Skin epidermis (tissue), 12 donors: ENCODE measurements at regions not wholly inside any gene's neighbourhood (a gene's known extent, or its start where the extent isn't known, plus 50 kb on each side); places are given as distances from the start of the nearest gene placed in this dataset.
A peak's percentile ranks its signal among the peaks of the same experiment; 100 is the strongest.
"Not testable (repeated sequence)": the region's sequence is repeated elsewhere in the genome, so short reads cannot be mapped to it uniquely, and the experiment has no call there.

Source experiments
- H3K27ac ChIP-seq, 21 experiments: fragments of 200-600 bp; sonication (generic) in 11 of 21; one replicate each; pipeline ENCODE4 v1.5.0; 2020; ENCODE audit warnings: mild to moderate bottlenecking in 3 of 21, inconsistent platforms in 2 of 21, moderate library complexity in 2 of 21
- H3K4me3 ChIP-seq, 7 experiments: fragments of 200-600 bp; sonication (generic) in 2 of 7; one replicate each; pipeline ENCODE4 v1.5.0; 2020; ENCODE audit warnings: inconsistent platforms in 2 of 7, mild to moderate bottlenecking in 2 of 7, moderate library complexity in 1 of 7

GRCh38 chr12:43261701-43262100 lies 290.3 kb downstream of the ADAMTS20 start:
- H3K27ac ChIP-seq = no peak overlapping the region
- no peak overlapping the region for H3K4me3 ChIP-seq

GRCh38 chr12:43255522-43256111 lies 296.4 kb downstream of the ADAMTS20 start:
- Histone ChIP-seq H3K4me3 (no peak overlapping the region), H3K27ac (no peak overlapping the region)

GRCh38 chr12:43252585-43252984 lies 299.4 kb downstream of the ADAMTS20 start:
- Histone ChIP-seq H3K4me3 (no peak overlapping the region), H3K27ac (no peak overlapping the region)

GRCh38 chr12:43245947-43246346 lies 306.1 kb downstream of the ADAMTS20 start:
- H3K27ac ChIP-seq = no peak overlapping the region
- H3K4me3 ChIP-seq = no peak overlapping the region

- no peak overlapping the region for H3K27ac ChIP-seq
- H3K4me3 ChIP-seq = no peak overlapping the region
These were observed 310.0 kb downstream of the ADAMTS20 start for GRCh38 chr12:43241986-43242385.

- Histone ChIP-seq H3K27ac (no peak overlapping the region), H3K4me3 (no peak overlapping the region)
These were observed 313.7 kb downstream of the ADAMTS20 start for GRCh38 chr12:43238281-43238680.

- no peak overlapping the region for H3K27ac ChIP-seq
These were observed 314.6 kb downstream of the ADAMTS20 start for GRCh38 chr12:43237238-43237879.

GRCh38 chr12:43235721-43236120 lies 316.3 kb downstream of the ADAMTS20 start:
- Histone ChIP-seq H3K27ac (no peak overlapping the region), H3K4me3 (no peak overlapping the region)

More at GRCh38 chr12:43237238-43237879, 314.6 kb downstream of the ADAMTS20 start:
- H3K4me3 ChIP-seq = no peak overlapping the region

GRCh38 chr12:43233861-43234260 lies 318.1 kb downstream of the ADAMTS20 start:
- H3K27ac ChIP-seq = no peak overlapping the region
- no peak overlapping the region for H3K4me3 ChIP-seq

GRCh38 chr12:43226151-43226550 lies 325.9 kb downstream of the ADAMTS20 start:
- no peak overlapping the region for H3K4me3 ChIP-seq

GRCh38 chr12:43224190-43224805 lies 327.7 kb downstream of the ADAMTS20 start:
- H3K27ac ChIP-seq, H3K4me3 ChIP-seq: not testable (repeated sequence)

More at GRCh38 chr12:43226151-43226550, 325.9 kb downstream of the ADAMTS20 start:
- H3K27ac ChIP-seq = no peak overlapping the region

GRCh38 chr12:43222796-43223195 lies 329.2 kb downstream of the ADAMTS20 start:
- Histone ChIP-seq H3K27ac (no peak overlapping the region), H3K4me3 (no peak overlapping the region)

- H3K27ac ChIP-seq = no peak overlapping the region
- no peak overlapping the region for H3K4me3 ChIP-seq
These were observed 330.8 kb downstream of the ADAMTS20 start for GRCh38 chr12:43221216-43221615.

- no peak overlapping the region for H3K4me3 ChIP-seq
- H3K27ac ChIP-seq = no peak overlapping the region
These were observed 335.5 kb downstream of the ADAMTS20 start for GRCh38 chr12:43216490-43216889.

GRCh38 chr12:43214166-43214565 lies 337.8 kb downstream of the ADAMTS20 start:
- Histone ChIP-seq H3K4me3 (no peak overlapping the region), H3K27ac (no peak overlapping the region)

- H3K4me3 ChIP-seq = no peak overlapping the region
- no peak overlapping the region for H3K27ac ChIP-seq
These were observed 338.4 kb downstream of the ADAMTS20 start for GRCh38 chr12:43213608-43214007.

GRCh38 chr12:43210485-43211192 lies 341.4 kb downstream of the ADAMTS20 start:
- Histone ChIP-seq H3K27ac (peak overlapping the region in 14 of 21 experiments; percentile 10 to 68 (median 41)), H3K4me3 (no peak overlapping the region)

GRCh38 chr12:43208627-43209026 lies 343.4 kb downstream of the ADAMTS20 start:
- no peak overlapping the region for H3K4me3 ChIP-seq
- no peak overlapping the region for H3K27ac ChIP-seq

- Histone ChIP-seq H3K4me3 (no peak overlapping the region), H3K27ac (no peak overlapping the region)
These were observed 343.8 kb downstream of the ADAMTS20 start for GRCh38 chr12:43208221-43208620.

GRCh38 chr12:43206396-43206795 lies 345.6 kb downstream of the ADAMTS20 start:
- Histone ChIP-seq H3K27ac (no peak overlapping the region), H3K4me3 (no peak overlapping the region)

- H3K4me3 ChIP-seq = no peak overlapping the region
These were observed 353.4 kb downstream of the ADAMTS20 start for GRCh38 chr12:43198608-43199007.

More at GRCh38 chr12:43198608-43199007, 353.4 kb downstream of the ADAMTS20 start:
- no peak overlapping the region for H3K27ac ChIP-seq
